ENCODE measurements at regions not wholly inside any gene's neighbourhood (a gene's known extent, or its start where the extent isn't known, plus 50 kb on each side); places are given as distances from the start of the nearest gene placed in this dataset.

GRCh38 chr9:82254646-82255367 is 266.2 kb downstream of the SPATA31D1 start:
- no peaks in the 10 kb centered on the region for H3K36me3 ChIP-seq
- no peaks in the 10 kb centered on the region for H3K4me1 ChIP-seq
- H3K9me3 ChIP-seq: no peaks in the 10 kb centered on the region
- no peak overlapping the region for H3K27ac ChIP-seq
- TF ChIP-seq EP300 (IDR thresholded peaks at IDR 0.05): no peak
- TF ChIP-seq POLR2AphosphoS5 (IDR thresholded peaks at IDR 0.05): no peak
- no peak for TF ChIP-seq CTCF (IDR thresholded peaks at IDR 0.05)
- TF ChIP-seq POLR2A (IDR thresholded peaks at IDR 0.05): no peak
- no peak overlapping the region for H3K4me3 ChIP-seq
- intact Hi-C loops (cut with DNase I): no loop called here
- H3K27me3 ChIP-seq: no peaks in the 10 kb centered on the region
- DNase-seq: no peak
- WGBS, 2 donors: 95 to 97% methylated on average over 1 of the region's 1 CpG

- no peak for TF ChIP-seq POLR2AphosphoS5 (IDR thresholded peaks at IDR 0.05)
- TF ChIP-seq EP300 (IDR thresholded peaks at IDR 0.05): no peak
- TF ChIP-seq POLR2A (IDR thresholded peaks at IDR 0.05): no peak
- TF ChIP-seq CTCF (IDR thresholded peaks at IDR 0.05): no peak
- peaks cover 0 to 2% (median 0%) of the 10 kb centered on the region in 4 donors for H3K9me3 ChIP-seq
- 89 to 93% methylated on average over 10 of the region's 10 CpGs for WGBS, 2 donors
- H3K4me3 ChIP-seq: no peak overlapping the region
- no peak for DNase-seq
- intact Hi-C loops (cut with DNase I): no loop called here
- H3K27ac ChIP-seq: no peak overlapping the region
- H3K36me3 ChIP-seq: no peaks in the 10 kb centered on the region
- H3K27me3 ChIP-seq: no peaks in the 10 kb centered on the region
- no peaks in the 10 kb centered on the region for H3K4me1 ChIP-seq
Observed at GRCh38 chr9:82255481-82256176, 267.1 kb downstream of the SPATA31D1 start.

GRCh38 chr9:82260691-82261090 is 272.1 kb downstream of the SPATA31D1 start:
- no peaks in the 10 kb centered on the region for H3K36me3 ChIP-seq
- intact Hi-C loops (cut with DNase I): no loop called here
- no peak overlapping the region for H3K27ac ChIP-seq
- no peak for DNase-seq
- H3K9me3 ChIP-seq: peaks cover 0 to 2% (median 0%) of the 10 kb centered on the region in 4 donors
- H3K4me3 ChIP-seq: no peak overlapping the region
- no peak for TF ChIP-seq EP300 (IDR thresholded peaks at IDR 0.05)
- TF ChIP-seq POLR2A (IDR thresholded peaks at IDR 0.05): no peak
- no peak for TF ChIP-seq POLR2AphosphoS5 (IDR thresholded peaks at IDR 0.05)
- no peaks in the 10 kb centered on the region for H3K27me3 ChIP-seq
- 80 to 86% methylated on average over 2 of the region's 2 CpGs for WGBS, 2 donors
- no peaks in the 10 kb centered on the region for H3K4me1 ChIP-seq

- Histone ChIP-seq H3K4me3 (no peak overlapping the region), H3K27me3 (no peaks in the 10 kb centered on the region), H3K27ac (no peak overlapping the region), H3K9me3 (peaks cover 0 to 2% (median 0%) of the 10 kb centered on the region in 4 donors), H3K36me3 (no peaks in the 10 kb centered on the region), H3K4me1 (no peaks in the 10 kb centered on the region)
- WGBS, 2 donors: 87 to 89% methylated on average over 1 of the region's 1 CpG
- DNase-seq: no peak
- TF ChIP-seq EP300 (IDR thresholded peaks at IDR 0.05) (no peak), POLR2A (IDR thresholded peaks at IDR 0.05) (no peak), POLR2AphosphoS5 (IDR thresholded peaks at IDR 0.05) (no peak), CTCF (IDR thresholded peaks at IDR 0.05) (no peak)
- intact Hi-C loops (cut with DNase I): no loop called here
Observed at GRCh38 chr9:82263619-82264018, 275.0 kb downstream of the SPATA31D1 start.

GRCh38 chr9:82271106-82271561 is 282.6 kb downstream of the SPATA31D1 start:
- TF ChIP-seq CTCF (IDR thresholded peaks at IDR 0.05) (no peak), POLR2AphosphoS5 (IDR thresholded peaks at IDR 0.05) (no peak), POLR2A (IDR thresholded peaks at IDR 0.05) (no peak), EP300 (IDR thresholded peaks at IDR 0.05) (no peak)
- Histone ChIP-seq H3K9me3 (no peaks in the 10 kb centered on the region), H3K4me1 (no peaks in the 10 kb centered on the region), H3K4me3 (no peak overlapping the region), H3K36me3 (no peaks in the 10 kb centered on the region), H3K27me3 (no peaks in the 10 kb centered on the region), H3K27ac (no peak overlapping the region)
- intact Hi-C loops (cut with DNase I): no loop called here
- no peak for DNase-seq
- WGBS, 2 donors: 34 to 70% methylated on average over 1 of the region's 1 CpG
